GM19351 (cell line): ENCODE measurements at regions not wholly inside any gene's neighbourhood (a gene's known extent, or its start where the extent isn't known, plus 50 kb on each side); places are given as distances from the start of the nearest gene placed in this dataset.
"Not testable (repeated sequence)": the region's sequence is repeated elsewhere in the genome, so short reads cannot be mapped to it uniquely, and the experiment has no call there.

Experiments
- ATAC-seq: cut with Tn5 transposase; IDR thresholded peaks from one replicate; pipeline ENCODE4 v1.9.1; 2021; ENCODE audit warnings: mild to moderate bottlenecking, moderate library complexity; ENCODE audit not compliant: unreplicated experiment

DNA sequence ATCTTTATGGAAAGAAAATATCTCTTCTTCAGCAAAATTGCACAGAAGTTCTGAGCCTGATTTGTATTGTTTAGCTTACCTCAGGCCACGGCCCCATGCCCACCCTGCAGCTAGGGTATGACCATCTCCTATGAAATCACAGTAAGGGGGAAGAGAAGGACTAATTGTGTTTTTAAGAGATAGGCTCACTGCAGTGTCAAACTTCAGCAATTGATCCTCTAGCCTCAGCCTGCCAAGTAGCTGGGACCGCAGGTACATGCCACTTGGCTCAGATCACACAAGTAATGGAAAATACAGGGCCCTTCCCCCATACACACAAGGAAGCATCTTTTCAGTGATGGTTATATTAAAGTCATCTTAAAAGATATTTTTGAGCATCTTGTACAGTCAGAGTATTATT is 60.0 kb downstream of the DMAC1 start:
- no peak for ATAC-seq

DNA sequence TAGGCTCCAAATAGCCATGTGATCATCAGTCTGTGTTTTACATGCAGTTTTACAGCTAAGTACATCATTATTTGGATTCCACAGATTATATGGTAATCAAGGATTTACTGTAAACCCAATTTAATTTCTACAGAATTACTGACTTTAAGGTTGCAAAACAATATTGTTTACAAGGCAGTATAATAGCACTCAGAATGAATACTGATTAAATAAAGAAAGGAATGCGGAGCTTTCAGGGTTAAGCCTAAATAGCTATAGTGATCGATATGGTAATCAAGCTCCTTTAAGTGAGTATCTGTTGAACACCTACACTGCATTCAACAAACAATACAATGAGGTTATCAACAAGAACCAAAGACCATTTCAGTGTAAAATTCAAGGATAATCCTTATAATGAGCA is 64.3 kb downstream of the DMAC1 start:
- ATAC-seq = no peak

DNA sequence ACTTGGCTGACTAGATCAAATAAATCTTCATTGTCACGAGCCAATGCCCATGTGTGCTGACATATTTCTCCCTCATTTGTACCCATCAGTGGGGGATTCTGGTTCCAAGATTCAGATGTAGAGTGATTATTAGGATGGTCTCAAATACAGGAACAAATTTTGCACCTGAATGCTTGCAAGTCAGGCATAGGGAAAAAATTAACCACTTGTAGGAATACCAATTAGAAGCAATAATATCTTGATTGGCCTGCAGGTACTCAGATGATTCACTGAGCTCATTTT is 69.5 kb downstream of the DMAC1 start:
- no peak for ATAC-seq

DNA sequence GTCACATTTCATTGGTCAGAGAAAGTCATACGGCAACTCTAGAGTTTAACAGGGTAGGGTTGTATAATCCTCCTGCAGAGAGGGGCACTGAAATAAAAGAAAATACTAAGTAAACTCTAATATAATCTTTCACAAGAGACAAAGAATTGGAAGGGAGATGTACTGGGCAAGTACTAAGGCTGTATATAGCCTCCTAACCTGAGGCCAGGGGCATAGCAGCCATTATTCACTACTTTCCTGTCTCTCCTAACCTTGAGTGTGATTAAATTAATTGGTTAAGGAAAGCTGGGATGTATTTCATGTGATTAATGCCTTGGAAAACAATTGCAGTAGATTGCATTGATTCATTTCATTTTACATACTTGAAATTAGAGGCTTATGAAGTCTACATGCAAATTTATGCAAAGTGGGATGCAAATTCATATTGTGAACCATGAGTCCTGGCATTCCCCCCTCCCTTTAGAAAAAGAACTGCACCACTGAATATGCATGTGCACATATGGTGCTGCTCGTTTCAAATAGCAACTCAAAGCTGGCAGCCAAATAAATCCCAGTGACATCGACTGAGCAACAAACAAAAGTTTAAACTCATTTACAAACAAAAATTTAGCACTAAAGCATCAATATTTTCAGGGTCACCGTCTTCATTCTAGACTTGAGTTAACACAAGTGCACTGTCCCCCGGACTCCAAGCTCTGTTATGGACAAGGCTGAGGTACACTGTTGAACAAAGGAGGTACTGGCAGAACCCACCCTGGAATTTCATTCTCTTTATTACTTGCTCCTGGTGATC is 70.0 kb downstream of the DMAC1 start:
- ATAC-seq = no peak

DNA sequence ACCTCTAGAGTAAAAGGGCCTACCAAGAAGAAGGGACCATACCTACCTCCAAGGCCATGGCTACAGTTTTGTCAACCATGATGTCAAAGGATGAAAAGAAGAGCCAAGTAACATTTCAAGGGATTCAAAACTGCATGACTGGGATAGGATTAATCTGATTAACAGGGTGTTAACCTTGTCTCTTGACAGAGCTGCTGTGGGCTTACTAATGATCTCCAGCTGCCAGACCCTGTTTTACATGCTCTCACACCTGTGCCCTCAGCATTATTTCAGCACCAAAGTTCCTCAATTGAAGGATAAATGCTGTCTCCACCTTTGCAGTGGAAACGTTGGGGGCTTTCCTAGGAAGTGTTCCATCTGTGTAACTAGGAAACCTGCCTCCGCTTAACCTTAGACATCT is 78.3 kb downstream of the DMAC1 start:
- no peak for ATAC-seq

DNA sequence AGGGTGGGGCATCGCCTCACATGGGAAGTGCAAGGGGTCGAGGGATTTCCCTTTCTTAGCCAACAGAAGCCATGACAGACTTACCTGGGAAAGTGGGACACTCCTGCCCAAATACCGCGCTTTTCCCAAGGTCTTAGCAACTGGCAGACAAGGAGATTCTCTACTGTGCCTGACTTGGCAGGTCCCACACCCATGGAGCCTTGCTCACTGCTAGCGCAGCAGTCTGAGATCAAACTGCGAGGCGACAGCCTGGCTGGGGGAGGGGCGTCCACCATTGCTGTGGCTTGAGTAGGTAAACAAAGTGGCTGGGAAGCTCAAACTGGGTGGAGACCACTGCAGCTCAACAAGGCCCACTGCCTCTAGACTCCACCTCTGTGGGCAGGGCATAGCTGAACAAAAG is 86.5 kb downstream of the DMAC1 start:
- not testable (repeated sequence) for ATAC-seq

DNA sequence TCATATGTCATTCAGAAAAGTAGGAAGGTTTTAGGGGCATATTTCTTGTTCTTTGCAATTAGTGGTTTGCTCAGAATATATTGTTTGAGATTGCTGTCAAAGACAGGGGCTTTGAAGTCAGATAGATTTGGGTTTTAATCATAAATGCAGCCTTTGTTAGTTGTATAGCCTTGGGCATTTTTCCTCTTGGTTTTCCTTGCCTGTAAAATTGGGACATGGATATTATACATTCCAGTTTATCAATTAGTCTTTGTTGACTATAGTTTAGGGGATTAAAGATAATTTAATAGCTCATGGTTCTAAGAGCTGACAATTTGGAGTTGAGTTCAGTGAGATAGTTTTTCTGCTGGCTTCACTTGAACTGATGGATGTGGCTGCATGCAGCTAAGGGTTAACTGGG is 88.9 kb downstream of the DMAC1 start:
- no peak for ATAC-seq

DNA sequence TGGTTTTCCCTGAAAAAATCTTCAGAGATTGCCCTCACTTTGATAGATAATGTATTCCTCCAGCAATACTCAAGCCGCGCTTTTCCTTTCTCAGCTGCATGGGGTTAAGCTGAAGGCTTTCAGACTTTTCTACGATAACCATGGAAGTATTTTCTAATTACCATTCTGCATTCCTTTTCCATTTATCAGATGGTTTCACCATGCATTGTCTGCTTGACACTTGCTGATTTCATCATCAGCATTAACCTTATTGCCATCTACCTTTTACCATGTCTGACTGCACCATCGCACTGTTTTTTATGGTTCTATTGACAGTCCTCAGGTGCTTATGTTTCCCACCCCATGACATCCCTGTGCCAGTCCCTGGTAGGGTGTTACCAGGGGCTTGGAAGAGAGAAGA is 91.6 kb downstream of the DMAC1 start:
- ATAC-seq = no peak

DNA sequence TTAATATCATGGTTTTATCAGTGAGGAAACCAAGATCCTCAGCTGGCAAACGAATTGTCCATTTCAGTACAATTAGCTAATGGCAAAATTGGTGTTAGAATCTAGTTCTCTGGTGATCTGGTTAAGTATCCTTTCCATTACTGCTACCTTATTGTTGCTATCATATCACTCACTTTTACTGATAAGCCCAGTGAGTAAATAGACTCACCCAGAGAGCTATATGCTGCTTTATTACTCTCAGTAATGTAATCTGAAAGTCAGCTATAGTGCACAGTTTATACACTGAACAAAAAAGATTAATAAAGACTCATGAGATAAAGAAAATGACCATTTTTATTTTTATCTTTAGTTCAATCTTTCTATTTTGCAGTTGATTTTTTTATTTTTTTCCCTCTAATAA is 95.0 kb downstream of the DMAC1 start:
- ATAC-seq = no peak

DNA sequence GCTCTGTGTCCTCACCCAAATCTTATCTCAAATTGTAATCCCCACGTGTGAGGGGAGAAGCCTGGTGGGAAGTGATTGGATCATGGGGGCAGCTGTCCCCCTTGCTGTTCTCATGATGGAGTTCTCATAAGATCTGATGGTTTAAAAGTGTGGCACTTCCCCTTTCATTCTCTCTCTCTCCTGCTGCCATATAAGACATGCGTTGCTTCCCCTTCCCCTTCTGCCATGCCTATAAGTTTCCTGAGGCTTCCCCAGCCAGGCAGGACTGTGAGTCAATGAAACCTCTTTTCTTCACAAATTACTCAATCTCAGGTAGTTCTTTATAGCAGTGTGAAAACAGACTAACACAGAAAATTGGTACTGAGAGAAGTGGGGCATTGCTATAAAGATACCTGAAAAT is 107.7 kb downstream of the DMAC1 start:
- no peak for ATAC-seq

DNA sequence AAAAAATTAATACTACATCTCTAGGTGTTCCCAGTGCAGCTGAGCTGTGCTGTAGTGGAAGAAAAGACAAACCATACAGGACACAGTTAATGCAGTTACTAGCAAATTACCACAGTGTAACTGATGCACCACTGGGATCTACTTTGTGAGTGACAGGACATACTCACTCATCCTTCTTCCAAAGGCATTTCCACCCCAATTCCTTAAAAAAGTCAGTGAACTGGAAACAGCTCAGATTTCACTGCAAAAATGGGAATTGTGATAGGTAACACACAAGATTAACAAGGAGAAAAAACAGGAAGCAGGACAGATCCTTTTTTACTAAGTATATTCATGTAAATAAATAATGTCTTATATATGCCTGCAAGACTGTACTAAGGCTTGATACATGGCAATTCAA is 109.6 kb downstream of the DMAC1 start:
- ATAC-seq = no peak

DNA sequence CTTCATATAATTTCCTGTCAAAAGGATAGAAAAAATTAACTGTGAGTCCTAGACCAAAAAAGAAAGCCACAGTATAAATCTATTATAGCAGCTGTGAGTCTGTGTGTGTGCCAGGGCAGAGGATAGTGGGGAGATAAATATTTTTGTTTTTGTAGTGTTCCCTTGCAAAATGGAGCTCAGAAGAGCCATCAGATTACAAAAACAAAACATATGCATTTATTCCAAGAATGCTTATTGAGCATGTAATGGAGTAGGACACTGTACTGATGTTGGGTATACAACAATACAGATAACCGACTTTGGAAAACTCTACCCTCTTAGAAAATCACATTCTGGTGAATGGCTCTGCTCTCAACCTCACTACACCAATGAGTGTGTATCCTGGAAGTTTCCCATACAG is 111.0 kb downstream of the DMAC1 start:
- ATAC-seq = no peak

DNA sequence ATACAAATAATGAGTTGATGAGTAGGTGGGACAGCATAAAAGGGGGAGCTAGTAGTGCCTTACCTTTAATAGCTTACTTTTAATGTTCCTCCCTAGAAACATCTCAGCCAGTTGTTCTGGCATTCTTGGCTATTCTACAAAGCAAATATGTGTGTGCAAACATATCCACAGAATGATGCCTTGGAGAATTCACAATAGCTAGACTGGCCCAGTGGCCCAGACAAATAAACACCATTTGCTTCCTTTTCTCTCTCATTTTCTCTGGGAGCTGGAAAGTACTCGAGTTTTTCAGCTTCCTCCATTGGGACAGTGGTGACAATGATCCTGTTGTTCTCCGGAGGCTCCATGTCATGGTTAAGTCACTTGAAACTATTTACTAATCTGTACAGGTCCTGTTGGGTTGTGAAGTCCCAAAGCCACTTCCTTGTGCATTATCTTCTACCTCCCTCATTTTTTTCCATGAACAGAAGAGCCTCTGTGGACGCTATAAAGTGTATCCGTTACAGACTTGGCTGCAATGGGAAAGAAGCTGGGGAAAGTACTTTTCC is 122.9 kb downstream of the DMAC1 start:
- ATAC-seq = no peak

DNA sequence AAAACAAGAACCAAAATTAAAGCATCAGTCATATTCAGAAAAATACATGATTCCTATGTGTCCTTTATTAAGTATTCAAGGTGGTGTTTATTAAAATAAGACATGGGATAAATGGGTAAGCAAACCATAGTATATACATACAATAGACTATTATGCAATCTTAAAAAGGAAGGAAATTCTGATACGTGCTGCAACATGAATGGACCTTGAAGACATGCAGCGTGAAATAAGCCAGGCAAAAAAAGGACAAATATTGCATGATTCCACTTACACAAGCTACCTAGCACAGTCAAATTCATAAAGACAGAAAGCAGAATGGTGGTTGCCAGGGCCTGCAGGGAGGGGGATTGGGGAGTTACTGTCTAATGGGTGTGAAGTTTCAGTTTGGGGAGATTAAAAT is 127.7 kb downstream of the DMAC1 start:
- ATAC-seq = no peak

DNA sequence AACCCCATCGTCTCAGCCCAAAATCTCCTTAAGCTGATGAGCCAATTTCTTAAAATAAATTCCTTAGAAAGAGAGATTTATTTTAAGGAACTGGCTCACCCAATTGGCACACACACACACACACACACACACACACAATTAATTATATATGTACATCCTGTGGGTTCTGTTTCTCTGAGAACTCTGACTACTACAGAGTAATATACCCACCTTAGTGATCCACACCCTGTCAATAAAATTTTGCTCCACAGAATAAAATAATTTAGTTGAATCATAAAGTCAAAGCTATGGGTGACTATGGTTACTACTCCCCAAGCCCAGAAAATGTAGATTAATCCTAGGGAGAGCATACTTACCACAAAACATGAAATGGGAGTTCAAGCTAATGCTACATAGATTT is 131.0 kb downstream of the DMAC1 start:
- ATAC-seq = no peak

DNA sequence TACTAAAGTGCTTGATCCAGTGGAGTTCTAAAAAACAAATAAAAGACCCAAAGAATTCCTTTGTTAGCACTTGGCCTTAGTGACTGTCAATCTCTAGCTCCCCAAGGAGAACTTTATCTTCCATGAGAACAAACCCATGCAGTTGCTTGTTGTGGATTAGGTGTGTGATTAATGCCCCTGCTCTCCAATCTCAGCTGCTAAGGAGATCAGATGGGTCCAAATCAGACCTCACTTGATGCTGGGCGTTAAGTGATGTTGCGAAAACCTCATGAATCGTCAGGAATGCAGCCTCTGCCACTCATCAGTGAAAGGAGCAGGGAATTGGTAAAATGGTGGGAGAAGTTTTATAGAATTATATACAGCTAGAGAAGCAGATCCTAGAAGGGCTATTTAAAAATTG is 133.7 kb downstream of the DMAC1 start:
- no peak for ATAC-seq

DNA sequence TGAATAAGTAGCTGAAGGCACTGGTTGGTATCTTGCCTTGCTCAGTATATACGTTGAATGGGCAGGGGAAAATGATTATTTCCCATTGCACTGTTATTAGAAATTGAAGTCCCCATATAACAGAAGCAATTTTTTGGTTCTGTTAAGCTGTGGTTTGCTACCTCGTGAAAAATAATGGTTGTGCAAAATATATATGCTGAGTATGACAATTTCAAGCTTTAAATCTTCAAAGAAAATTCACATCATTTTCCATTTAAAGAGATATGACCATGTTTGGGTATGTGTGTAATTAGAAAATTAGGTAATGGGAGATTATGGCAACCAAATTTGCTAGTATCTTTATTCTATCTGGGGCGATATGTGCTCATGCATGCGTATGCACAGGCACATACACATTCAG is 139.8 kb downstream of the DMAC1 start:
- ATAC-seq = no peak

DNA sequence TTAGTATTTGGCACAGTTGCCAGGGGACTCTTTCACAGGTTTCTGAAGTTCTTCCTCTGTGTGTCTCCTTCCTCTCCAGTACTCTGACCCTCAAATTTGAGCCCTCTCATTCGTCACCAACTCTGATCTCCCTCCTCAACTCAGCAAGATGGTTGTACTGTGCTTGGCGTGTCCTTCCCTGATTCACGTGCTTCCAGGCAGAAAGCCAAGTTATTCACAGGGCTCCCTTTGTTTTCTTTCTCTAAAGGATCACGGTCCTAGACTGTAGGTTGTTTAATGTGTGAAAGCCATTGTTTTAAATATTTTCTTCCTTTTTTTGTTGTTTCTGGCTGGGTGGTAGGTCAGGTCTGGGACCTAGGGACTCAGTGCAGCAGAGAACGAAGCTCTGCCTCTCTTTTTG is 142.9 kb downstream of the DMAC1 start:
- ATAC-seq = no peak

DNA sequence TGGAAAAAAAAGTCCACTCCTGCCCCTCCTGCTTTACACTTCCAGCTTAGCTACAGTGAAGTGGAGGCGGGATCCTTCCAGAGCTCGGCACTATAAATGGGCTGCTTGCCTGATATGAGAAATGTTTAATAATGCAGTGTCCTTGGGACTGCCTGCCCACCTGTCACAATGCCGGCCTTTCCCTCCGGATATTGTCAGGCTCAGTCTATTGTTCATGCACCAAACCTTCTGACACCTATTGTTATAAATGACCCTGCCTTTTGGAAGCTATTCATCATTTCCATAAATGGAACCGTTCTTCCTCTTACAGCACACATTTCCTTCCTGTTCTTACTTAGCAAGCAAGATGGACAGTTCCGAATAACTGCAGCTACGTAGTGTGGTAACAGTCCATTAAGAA is 146.3 kb downstream of the DMAC1 start:
- no peak for ATAC-seq

DNA sequence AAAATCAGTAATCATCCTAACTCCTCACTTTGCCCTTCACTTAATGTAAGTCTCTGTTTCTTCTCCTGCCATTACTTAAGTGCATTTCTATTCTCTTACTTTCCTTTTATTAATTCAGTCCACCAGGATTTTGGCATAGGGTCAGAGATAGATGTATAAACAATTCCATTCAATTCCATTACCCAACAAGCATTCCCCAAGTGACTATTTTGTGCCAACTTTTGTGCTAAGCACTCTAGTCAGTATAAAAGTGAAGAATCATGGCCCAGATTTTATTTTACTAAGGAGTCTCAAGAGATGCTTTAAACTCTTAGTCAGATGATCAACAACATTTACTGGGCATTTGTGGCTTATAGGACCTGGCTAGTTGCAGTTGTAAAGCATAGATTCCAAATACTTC is 159.3 kb downstream of the DMAC1 start:
- ATAC-seq = no peak

DNA sequence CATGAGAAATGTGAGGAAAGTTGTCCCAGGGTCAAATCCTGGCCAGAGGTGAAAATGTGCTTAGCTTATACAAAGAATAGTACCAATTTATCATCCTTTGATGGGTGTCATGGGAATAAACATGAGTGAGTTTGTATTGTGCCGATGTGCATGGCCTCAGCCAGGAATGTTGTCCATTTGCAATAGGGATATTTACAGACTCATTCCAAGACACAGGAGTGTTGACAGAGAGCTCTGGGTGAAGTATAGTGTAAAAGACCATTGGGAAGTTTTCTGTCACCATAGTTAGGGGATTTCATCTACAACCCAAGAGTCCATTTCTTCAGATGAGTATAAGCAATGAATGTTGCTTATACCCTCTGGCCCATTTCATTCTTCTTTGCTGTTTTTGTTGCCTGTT is 160.1 kb downstream of the DMAC1 start:
- no peak for ATAC-seq

DNA sequence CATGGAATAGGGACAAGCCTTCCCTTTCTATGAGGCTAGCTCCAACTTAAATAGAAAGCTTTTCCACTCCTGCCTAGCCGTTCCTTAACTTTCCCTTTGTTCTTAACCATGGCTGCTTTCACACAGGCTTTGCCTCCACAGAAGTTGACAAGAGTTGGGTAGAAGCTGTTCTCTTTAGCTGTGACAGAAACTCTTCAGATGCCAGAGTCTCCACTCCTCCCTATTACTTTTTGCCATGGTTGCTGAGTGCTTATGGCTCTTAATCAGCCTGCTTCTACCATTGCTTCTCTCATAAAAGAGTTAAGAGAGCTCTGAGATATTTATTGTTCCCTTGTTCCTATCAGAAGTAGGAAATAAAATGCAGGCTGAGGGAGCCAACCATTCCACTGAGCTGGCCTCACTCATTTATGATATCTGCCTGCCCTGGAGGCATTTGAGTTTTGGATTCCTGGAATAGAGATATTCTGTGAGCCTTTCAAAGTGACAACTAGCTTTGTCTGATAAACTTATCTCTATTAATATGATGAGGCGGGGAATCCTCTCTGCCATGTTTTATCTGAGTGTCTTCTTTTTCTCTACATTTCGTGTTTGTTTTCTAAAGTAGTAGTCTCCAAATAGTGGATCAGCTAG is 162.6 kb downstream of the DMAC1 start:
- ATAC-seq = no peak

DNA sequence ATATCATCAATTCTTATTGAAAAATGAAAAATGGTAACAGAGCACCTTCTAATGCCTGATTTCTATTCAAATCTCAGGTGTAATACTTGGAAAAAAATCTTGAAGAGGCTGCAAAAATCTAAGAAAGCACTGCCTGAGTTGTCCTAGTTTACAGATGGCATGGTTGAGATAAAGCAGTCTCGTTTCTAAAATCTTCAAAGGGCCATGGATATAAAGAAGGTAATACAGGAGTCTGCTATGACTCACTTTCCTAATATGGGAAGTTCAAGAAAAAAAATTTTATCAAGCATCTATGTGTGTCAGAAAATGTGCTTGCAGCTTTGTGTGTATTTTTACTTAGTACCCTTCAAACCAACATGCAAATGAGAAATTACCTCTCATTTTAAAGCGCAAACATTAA is 163.3 kb downstream of the DMAC1 start:
- no peak for ATAC-seq
